ENCODE measurements at regions not wholly inside any gene's neighbourhood (a gene's known extent, or its start where the extent isn't known, plus 50 kb on each side); places are given as distances from the start of the nearest gene placed in this dataset.

- TF ChIP-seq POLR2AphosphoS5 (IDR thresholded peaks at IDR 0.05; ENCODE audit: low read depth, low read length) = no peak
- TF ChIP-seq CTCF (IDR thresholded peaks at IDR 0.05) = no peak
Measured at GRCh38 chr18:71832946-71833617, 711.1 kb downstream of the CBLN2 start.
